H1 (cell line): ENCODE measurements at regions not wholly inside any gene's neighbourhood (a gene's known extent, or its start where the extent isn't known, plus 50 kb on each side); places are given as distances from the start of the nearest gene placed in this dataset.

Source experiments
- CTCF ChIA-PET: fragments of 300-600 bp; sonication (Branson Sonifier 250); formaldehyde crosslinking; loops from one replicate; lab custom pipeline; 2021; ENCODE audit not compliant: partially characterized antibody; lab: Charles Lee
- POLR2A ChIA-PET: fragments of 300-600 bp; sonication (Branson Sonifier 250); formaldehyde crosslinking; loops from one replicate; lab custom pipeline; 2021; ENCODE audit warnings: inconsistent platforms; ENCODE audit not compliant: partially characterized antibody; lab: Charles Lee
- DNase-seq, 2 experiments: peaks; one replicate each; pipeline versions ENCODE4 v3.0.0 to v3.0.0-alpha.2; 2010 to 2022; ENCODE audit warnings: low spot score in 2 of 2, low read depth in 1 of 2, mixed read lengths in 1 of 2
- FAIRE-seq: peaks from 2 replicates; lab custom pipeline; 2011; peaks lifted over from hg19 to GRCh38; lab: Jason Lieb, UNC
- H2AFZ ChIP-seq: 2 replicates; pipeline ENCODE4 v1.8.1; 2012; ENCODE audit warnings: low read length, inconsistent platforms
- H2AK5ac ChIP-seq: 2 replicates; pipeline ENCODE4 v1.6.1; 2013; ENCODE audit warnings: low read depth, low read length
- H2BK120ac ChIP-seq: replicated peaks from 2 replicates; pipeline ENCODE3; 2013; ENCODE audit warnings: low read depth, low read length, inconsistent platforms
- H2BK12ac ChIP-seq: 2 replicates; pipeline ENCODE4 v1.6.1; 2013; ENCODE audit warnings: low read depth, low read length
- H2BK15ac ChIP-seq: 2 replicates; pipeline ENCODE4 v1.6.1; 2013; ENCODE audit warnings: low read length
- H2BK20ac ChIP-seq: 2 replicates; pipeline ENCODE4 v1.6.1; 2013; ENCODE audit warnings: low read length
- H2BK5ac ChIP-seq: 2 replicates; pipeline ENCODE4 v1.6.1; 2013; ENCODE audit warnings: low read depth, low read length
- H3K14ac ChIP-seq: 2 replicates; pipeline ENCODE4 v1.6.1; 2013; ENCODE audit warnings: inconsistent platforms; ENCODE audit not compliant: insufficient read length
- H3K18ac ChIP-seq: 2 replicates; pipeline ENCODE4 v1.6.1; 2013; ENCODE audit warnings: low read length; ENCODE audit errors: extremely low read depth
- H3K23ac ChIP-seq: 2 replicates; pipeline ENCODE4 v1.6.1; 2013; ENCODE audit warnings: inconsistent platforms; ENCODE audit not compliant: insufficient read length
- H3K23me2 ChIP-seq: 2 replicates; pipeline ENCODE4 v1.6.1; 2013; ENCODE audit warnings: low read depth, low read length
- H3K27ac ChIP-seq: 2 replicates; pipeline ENCODE4 v1.6.1; 2011; ENCODE audit warnings: low read depth, low read length, inconsistent platforms
- H3K27me3 ChIP-seq, 4 experiments: replicated peaks in 1 of 4; 1 replicate in 1 of 4; 2 replicates in 3 of 4; pipeline versions ENCODE4 v1.6.1 to v1.8.1; 2011 to 2013; ENCODE audit warnings: low read length in 3 of 4, mild to moderate bottlenecking in 3 of 4, inconsistent platforms in 2 of 4, mixed read lengths in 2 of 4, moderate library complexity in 1 of 4; ENCODE audit not compliant: control insufficient read depth in 3 of 4, insufficient read depth in 3 of 4; ENCODE audit errors: extremely low read depth in 1 of 4
- H3K36me3 ChIP-seq, 4 experiments: 2 replicates each; pipeline versions ENCODE4 v1.6.1 to v1.8.1; 2011 to 2013; ENCODE audit warnings: mild to moderate bottlenecking in 4 of 4, low read length in 3 of 4, moderate library complexity in 2 of 4, control low read depth in 1 of 4, inconsistent platforms in 1 of 4; ENCODE audit not compliant: insufficient read depth in 4 of 4, control insufficient read depth in 2 of 4
- H3K4ac ChIP-seq: replicated peaks from 2 replicates; pipeline ENCODE3; 2013; ENCODE audit warnings: low read length, low read depth, mixed read lengths, inconsistent platforms; ENCODE audit not compliant: insufficient read length
- H3K4me1 ChIP-seq, 4 experiments: replicated peaks in 1 of 4; 1 replicate in 1 of 4; 2 replicates in 3 of 4; pipeline versions ENCODE4 v1.6.1 to v1.8.1; 2011 to 2013; ENCODE audit warnings: low read length in 3 of 4, inconsistent platforms in 2 of 4, mixed read lengths in 1 of 4; ENCODE audit not compliant: insufficient read depth in 4 of 4, control insufficient read depth in 3 of 4
- H3K4me2 ChIP-seq, 2 experiments: 2 replicates each; pipeline versions ENCODE4 v1.6.1 to v1.8.1; 2011 to 2013; ENCODE audit warnings: low read depth in 2 of 2, low read length in 2 of 2, control low read depth in 1 of 2, inconsistent platforms in 1 of 2, mild to moderate bottlenecking in 1 of 2; ENCODE audit not compliant: insufficient read depth in 1 of 2
- H3K4me3 ChIP-seq, 4 experiments: fragments of 200-600, 300-600 bp in 1 of 4; sonication (generic), shearing (Covaris generic), sonication (Bioruptor Twin) in 1 of 4; 2 replicates each; pipeline versions ENCODE4 v1.5.1 to v1.8.1; 2011 to 2016; ENCODE audit warnings: low read length in 4 of 4, low read depth in 3 of 4, control low read depth in 2 of 4, inconsistent platforms in 2 of 4, mild to moderate bottlenecking in 2 of 4, mixed read lengths in 1 of 4, moderate library complexity in 1 of 4; ENCODE audit not compliant: insufficient read depth in 2 of 4; ENCODE audit errors: extremely low read depth in 1 of 4
- H3K56ac ChIP-seq: replicated peaks from 2 replicates; pipeline ENCODE3; 2013; ENCODE audit warnings: low read depth, mild to moderate bottlenecking, mixed read lengths, low read length, inconsistent platforms; ENCODE audit not compliant: insufficient read length
- H3K79me1 ChIP-seq: 2 replicates; pipeline ENCODE4 v1.6.1; 2013; ENCODE audit warnings: low read depth, low read length, control low read depth
- H3K79me2 ChIP-seq, 2 experiments: 2 replicates each; pipeline versions ENCODE4 v1.6.1 to v1.8.1; 2012 to 2013; ENCODE audit warnings: low read length in 2 of 2, mild to moderate bottlenecking in 2 of 2, inconsistent platforms in 1 of 2; ENCODE audit not compliant: insufficient read depth in 2 of 2, control insufficient read depth in 1 of 2
- H3K9ac ChIP-seq, 4 experiments: replicated peaks in 1 of 4; 1 replicate in 1 of 4; 2 replicates in 3 of 4; pipeline versions ENCODE4 v1.6.1 to v1.8.1; 2011 to 2013; ENCODE audit warnings: low read depth in 3 of 4, low read length in 3 of 4, control low read depth in 2 of 4, mild to moderate bottlenecking in 2 of 4, moderate library complexity in 2 of 4, inconsistent platforms in 1 of 4; ENCODE audit errors: extremely low read depth in 1 of 4
- H3K9me3 ChIP-seq, 2 experiments: 2 replicates each; pipeline versions ENCODE4 v1.6.1 to v1.8.1; 2012 to 2013; ENCODE audit warnings: mild to moderate bottlenecking in 2 of 2, moderate library complexity in 2 of 2, control low read depth in 1 of 2, inconsistent platforms in 1 of 2, low read depth in 1 of 2, low read length in 1 of 2, mixed read lengths in 1 of 2; ENCODE audit not compliant: insufficient read depth in 2 of 2
- H4K20me1 ChIP-seq, 2 experiments: replicated peaks in 1 of 2; 2 replicates each; pipeline versions ENCODE3 to v1.8.1; 2011 to 2013; ENCODE audit warnings: inconsistent platforms in 2 of 2, low read length in 2 of 2, mild to moderate bottlenecking in 1 of 2; ENCODE audit not compliant: insufficient read depth in 2 of 2, control insufficient read depth in 1 of 2
- H4K5ac ChIP-seq: 2 replicates; pipeline ENCODE4 v1.6.1; 2013; ENCODE audit warnings: low read length, low read depth, mixed read lengths, inconsistent platforms; ENCODE audit not compliant: insufficient read length
- H4K8ac ChIP-seq: 2 replicates; pipeline ENCODE4 v1.8.0; 2013; ENCODE audit warnings: mild to moderate bottlenecking, moderate library complexity, low read length, inconsistent platforms; ENCODE audit not compliant: insufficient read depth; ENCODE audit errors: extremely low read depth
- H4K91ac ChIP-seq: replicated peaks from 2 replicates; pipeline ENCODE3; 2013; ENCODE audit warnings: low read length, mixed read lengths, inconsistent platforms; ENCODE audit not compliant: insufficient read length
- POLR2A ChIP-seq, 2 experiments: IDR thresholded peaks; 1 replicate in 1 of 2; 2 replicates in 1 of 2; pipeline ENCODE4 v1.6.1; 2011; ENCODE audit warnings: low read depth in 2 of 2, low read length in 2 of 2, mild to moderate bottlenecking in 2 of 2; ENCODE audit errors: control extremely low read depth in 1 of 2

GRCh38 chr9:74071502-74071901, 425.6 kb upstream of the RORB start:
- Histone ChIP-seq H3K9ac (no peak overlapping the region), H2BK12ac (no peak overlapping the region), H3K27me3 (no peaks in the 10 kb centered on the region), H3K36me3 (peaks cover 0 to 17% (median 6%) of the 10 kb centered on the region in 4 experiments; a peak in 3 of 8 replicates), H3K14ac (no peak overlapping the region), H3K18ac (no peak overlapping the region), H4K8ac (no peak overlapping the region), H3K4ac (no peak overlapping the region), H2BK5ac (no peak overlapping the region), H3K27ac (no peak overlapping the region), H4K5ac (no peak overlapping the region), H3K79me2 (peaks cover 0 to under 1% of the 10 kb centered on the region in 2 experiments; a peak in 1 of 4 replicates), H2BK20ac (no peak overlapping the region), H3K23ac (no peak overlapping the region), H2AK5ac (no peak overlapping the region), H3K9me3 (peaks cover 18 to 20% of the 10 kb centered on the region in 2 experiments), H3K4me1 (no peaks in the 10 kb centered on the region), H2BK15ac (no peak overlapping the region), H3K23me2 (no peaks in the 10 kb centered on the region), H4K91ac (no peak overlapping the region), H3K56ac (no peak overlapping the region), H3K4me3 (no peak overlapping the region), H2BK120ac (no peak overlapping the region), H3K4me2 (no peak overlapping the region), H2AFZ (no peak overlapping the region), H3K79me1 (no peaks in the 10 kb centered on the region), H4K20me1 (peaks cover 0 to 1% of the 10 kb centered on the region in 2 experiments)
- no peak for FAIRE-seq
- no peak for DNase-seq
- no peak for TF ChIP-seq POLR2A (IDR thresholded peaks at IDR 0.05; ENCODE audit: control extremely low read depth in 1 of 2, low read depth in 2 of 2, low read length in 2 of 2)
- CTCF ChIA-PET, result no interaction called here
- POLR2A ChIA-PET, result no interaction called here
